ENCODE measurements at regions not wholly inside any gene's neighbourhood (a gene's known extent, or its start where the extent isn't known, plus 50 kb on each side); places are given as distances from the start of the nearest gene placed in this dataset.

DNA sequence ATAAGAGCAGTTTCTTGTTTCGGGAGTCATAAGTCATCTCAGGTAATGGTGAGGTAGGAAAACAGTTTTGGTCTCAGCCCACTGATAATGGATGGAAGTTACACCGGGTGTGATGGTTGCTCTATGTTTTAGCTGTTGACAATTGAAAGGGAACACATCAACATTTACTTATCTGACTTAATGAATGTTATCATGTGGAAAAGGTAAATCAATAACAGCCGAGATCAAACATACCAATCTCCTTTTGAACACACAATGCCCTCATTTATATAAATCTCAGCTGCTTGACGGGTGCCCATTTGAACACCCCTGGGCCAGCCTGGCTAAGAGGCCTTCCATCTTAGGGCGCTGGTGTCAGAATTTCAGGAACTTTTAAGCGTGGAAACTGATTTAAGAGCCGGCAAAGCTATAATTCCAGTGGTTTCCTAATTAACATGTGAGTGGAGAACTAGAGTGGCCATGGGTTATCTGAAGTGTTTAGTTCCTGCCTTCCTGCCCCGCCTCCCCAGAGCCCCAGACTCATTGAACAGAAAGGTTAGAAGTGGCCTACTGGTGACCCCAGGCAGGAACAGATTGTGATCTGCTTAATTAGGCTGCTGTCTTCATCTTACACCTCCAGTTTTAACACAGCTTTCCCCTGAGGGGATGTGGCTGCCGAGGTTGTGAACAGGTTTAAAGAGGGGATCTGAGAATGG is 572.7 kb downstream of the FGF9 start:
- TF ChIP-seq EZH2 (IDR thresholded peaks at IDR 0.05; ENCODE audit: low read length, unreplicated experiment): no peak
- TF ChIP-seq, protein P1, sequence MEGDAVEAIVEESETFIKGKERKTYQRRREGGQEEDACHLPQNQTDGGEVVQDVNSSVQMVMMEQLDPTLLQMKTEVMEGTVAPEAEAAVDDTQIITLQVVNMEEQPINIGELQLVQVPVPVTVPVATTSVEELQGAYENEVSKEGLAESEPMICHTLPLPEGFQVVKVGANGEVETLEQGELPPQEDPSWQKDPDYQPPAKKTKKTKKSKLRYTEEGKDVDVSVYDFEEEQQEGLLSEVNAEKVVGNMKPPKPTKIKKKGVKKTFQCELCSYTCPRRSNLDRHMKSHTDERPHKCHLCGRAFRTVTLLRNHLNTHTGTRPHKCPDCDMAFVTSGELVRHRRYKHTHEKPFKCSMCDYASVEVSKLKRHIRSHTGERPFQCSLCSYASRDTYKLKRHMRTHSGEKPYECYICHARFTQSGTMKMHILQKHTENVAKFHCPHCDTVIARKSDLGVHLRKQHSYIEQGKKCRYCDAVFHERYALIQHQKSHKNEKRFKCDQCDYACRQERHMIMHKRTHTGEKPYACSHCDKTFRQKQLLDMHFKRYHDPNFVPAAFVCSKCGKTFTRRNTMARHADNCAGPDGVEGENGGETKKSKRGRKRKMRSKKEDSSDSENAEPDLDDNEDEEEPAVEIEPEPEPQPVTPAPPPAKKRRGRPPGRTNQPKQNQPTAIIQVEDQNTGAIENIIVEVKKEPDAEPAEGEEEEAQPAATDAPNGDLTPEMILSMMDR (conservative IDR thresholded peaks at IDR 0.05; ENCODE audit: low read depth, low read length): no peak
- no peak for TF ChIP-seq EZH2phosphoT487 (IDR thresholded peaks at IDR 0.05; ENCODE audit: borderline replicate concordance, low read length)
- Histone ChIP-seq H4K20me1 (ENCODE audit: low read length) (no peaks in the 10 kb centered on the region), H3K4me2 (ENCODE audit: low read length) (no peak overlapping the region), H3K79me2 (ENCODE audit: low read length) (no peaks in the 10 kb centered on the region), H3F3A (ENCODE audit: low read length, unreplicated experiment) (no peaks in the 10 kb centered on the region), H3K27ac (ENCODE audit: low read length) (no peak overlapping the region), H3K9ac (ENCODE audit: low read length) (no peak overlapping the region), H3K27me3 (ENCODE audit: low read length) (peaks cover 13% of the 10 kb centered on the region; the same call in 1 of the 2 replicates), H3K9me2 (replicated peaks; ENCODE audit: low read length) (no peaks in the 10 kb centered on the region), H2AFZ (ENCODE audit: low read length) (no peak overlapping the region), H3K9me3 (ENCODE audit: low read length) (no peaks in the 10 kb centered on the region), H3K36me3 (ENCODE audit: low read depth, low read length) (no peaks in the 10 kb centered on the region), H3K4me3 (ENCODE audit: low read length) (no peak overlapping the region), H3K4me1 (ENCODE audit: insufficient read depth, low read length) (no peaks in the 10 kb centered on the region)
- ChIA-PET CTCF (no interaction called here), POLR2A (ENCODE audit: unreplicated experiment) (no interaction called here)
- no peak for ATAC-seq
- no peak for DNase-seq
- intact Hi-C loops (cut with micrococcal nuclease): no loop called here
- BruUV-seq (replicated peaks): no TSS peak

DNA sequence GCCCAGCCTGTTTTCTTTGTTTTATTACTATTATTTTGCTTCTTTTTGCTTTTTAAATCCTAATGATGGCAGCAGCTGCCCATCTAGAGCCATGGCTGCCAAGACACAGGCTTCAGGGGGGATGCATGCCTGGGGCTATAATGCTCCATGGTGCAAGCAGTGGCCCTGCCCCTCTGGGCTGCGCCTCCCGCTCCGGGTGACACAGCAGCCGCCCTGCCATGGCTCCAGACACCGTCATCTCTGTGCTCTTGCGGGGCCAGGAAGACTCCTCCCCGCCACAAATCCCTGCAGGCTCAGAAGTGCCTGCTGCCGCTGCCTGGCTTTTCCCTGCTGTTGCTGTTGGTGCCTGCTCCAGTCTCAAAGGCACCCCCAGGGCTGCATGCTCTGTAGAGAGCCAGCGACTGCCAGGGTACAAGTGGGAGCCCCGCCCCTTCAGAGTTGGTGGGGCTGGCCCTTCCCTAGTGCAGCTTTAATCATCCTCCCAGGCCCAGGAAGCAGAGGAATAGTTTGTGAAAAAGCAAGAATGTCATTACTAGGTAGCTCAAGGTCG is 581.5 kb downstream of the FGF9 start:
- peaks cover 10% of the 10 kb centered on the region for H3K27me3 ChIP-seq (ENCODE audit: low read length)
- no TSS peak for BruUV-seq (replicated peaks)
- no peaks in the 10 kb centered on the region for H3K9me2 ChIP-seq (replicated peaks; ENCODE audit: low read length)
- H3K27ac ChIP-seq (ENCODE audit: low read length): no peak overlapping the region
- TF ChIP-seq EZH2phosphoT487 (IDR thresholded peaks at IDR 0.05; ENCODE audit: borderline replicate concordance, low read length): no peak
- no peak for TF ChIP-seq EZH2 (IDR thresholded peaks at IDR 0.05; ENCODE audit: low read length, unreplicated experiment)
- TF ChIP-seq, protein P1 (conservative IDR thresholded peaks at IDR 0.05; ENCODE audit: low read depth, low read length): no peak
- H3K4me1 ChIP-seq (ENCODE audit: insufficient read depth, low read length): no peaks in the 10 kb centered on the region
- H3K4me3 ChIP-seq (ENCODE audit: low read length): no peak overlapping the region
- no peak overlapping the region for H3K4me2 ChIP-seq (ENCODE audit: low read length)
- no peak overlapping the region for H2AFZ ChIP-seq (ENCODE audit: low read length)
- DNase-seq (no peak), ATAC-seq (no peak)
- ChIA-PET CTCF (no interaction called here), POLR2A (ENCODE audit: unreplicated experiment) (no interaction called here)
- no peak overlapping the region for H3K9ac ChIP-seq (ENCODE audit: low read length)
- no peaks in the 10 kb centered on the region for H3K79me2 ChIP-seq (ENCODE audit: low read length)
- intact Hi-C loops (cut with micrococcal nuclease): no loop called here
- no peaks in the 10 kb centered on the region for H3K36me3 ChIP-seq (ENCODE audit: low read depth, low read length)
- no peaks in the 10 kb centered on the region for H4K20me1 ChIP-seq (ENCODE audit: low read length)
- no peaks in the 10 kb centered on the region for H3K9me3 ChIP-seq (ENCODE audit: low read length)
- no peaks in the 10 kb centered on the region for H3F3A ChIP-seq (ENCODE audit: low read length, unreplicated experiment)

DNA sequence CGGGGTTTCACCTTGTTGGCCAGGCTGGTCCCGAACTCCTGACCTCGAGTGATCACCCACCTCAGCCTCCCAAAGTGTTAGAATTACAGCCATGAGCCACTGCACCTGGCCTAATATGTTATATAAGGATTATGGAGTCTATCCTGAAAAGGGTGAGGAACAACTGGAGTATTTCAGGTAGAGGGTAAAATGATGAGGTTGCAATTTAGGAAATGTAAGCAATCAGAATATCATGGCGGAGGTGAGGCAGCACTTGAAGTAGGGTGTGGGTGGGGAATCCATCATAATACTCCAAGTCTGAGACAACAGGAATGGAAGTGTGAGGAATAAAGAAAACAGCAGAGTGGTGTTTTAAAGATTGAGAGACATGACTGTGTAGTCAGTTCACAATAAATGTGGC is 582.2 kb downstream of the FGF9 start:
- no peak overlapping the region for H3K4me3 ChIP-seq (ENCODE audit: low read length)
- intact Hi-C loops (cut with micrococcal nuclease): no loop called here
- H3K27me3 ChIP-seq (ENCODE audit: low read length): peaks cover 6% of the 10 kb centered on the region; the same call in 1 of the 2 replicates
- no peaks in the 10 kb centered on the region for H3K9me3 ChIP-seq (ENCODE audit: low read length)
- H3K27ac ChIP-seq (ENCODE audit: low read length): no peak overlapping the region
- no peaks in the 10 kb centered on the region for H3K79me2 ChIP-seq (ENCODE audit: low read length)
- H3K9me2 ChIP-seq (replicated peaks; ENCODE audit: low read length): no peaks in the 10 kb centered on the region
- ChIA-PET POLR2A (ENCODE audit: unreplicated experiment) (no interaction called here), CTCF (no interaction called here)
- no peaks in the 10 kb centered on the region for H3K36me3 ChIP-seq (ENCODE audit: low read depth, low read length)
- H3K4me1 ChIP-seq (ENCODE audit: insufficient read depth, low read length): no peaks in the 10 kb centered on the region
- H4K20me1 ChIP-seq (ENCODE audit: low read length): no peaks in the 10 kb centered on the region
- H2AFZ ChIP-seq (ENCODE audit: low read length): no peak overlapping the region
- ATAC-seq: no peak
- H3K4me2 ChIP-seq (ENCODE audit: low read length): no peak overlapping the region
- H3K9ac ChIP-seq (ENCODE audit: low read length): no peak overlapping the region
- TF ChIP-seq EZH2 (IDR thresholded peaks at IDR 0.05; ENCODE audit: low read length, unreplicated experiment) (no peak), EZH2phosphoT487 (IDR thresholded peaks at IDR 0.05; ENCODE audit: borderline replicate concordance, low read length) (no peak)
- TF ChIP-seq, protein P1 (conservative IDR thresholded peaks at IDR 0.05; ENCODE audit: low read depth, low read length): no peak
- no TSS peak for BruUV-seq (replicated peaks)
- no peak for DNase-seq
- no peaks in the 10 kb centered on the region for H3F3A ChIP-seq (ENCODE audit: low read length, unreplicated experiment)
